ENCODE measurements at regions not wholly inside any gene's neighbourhood (a gene's known extent, or its start where the extent isn't known, plus 50 kb on each side); places are given as distances from the start of the nearest gene placed in this dataset.

GRCh38 chr12:90181216-90181615, 472.6 kb upstream of the ATP2B1 start:
- Histone ChIP-seq H3K56ac (ENCODE audit: insufficient read length, low read depth, low read length) (no peak overlapping the region), H3K4ac (ENCODE audit: low read depth, low read length) (no peak overlapping the region), H2BK20ac (ENCODE audit: low read depth, low read length, poor library complexity, severe bottlenecking) (no peak overlapping the region), H3K27me3 (ENCODE audit: insufficient read depth, low read length) (no peaks in the 10 kb centered on the region), H3K79me2 (ENCODE audit: insufficient read depth, low read length) (no peaks in the 10 kb centered on the region), H4K20me1 (ENCODE audit: control insufficient read depth, insufficient read depth, insufficient read length) (no peaks in the 10 kb centered on the region), H3K79me1 (ENCODE audit: insufficient read depth, low read depth, low read length, poor library complexity, severe bottlenecking) (no peaks in the 10 kb centered on the region), H3K23ac (ENCODE audit: insufficient read length, low read depth, low read length) (no peak overlapping the region), H3K4me2 (ENCODE audit: insufficient read depth, insufficient read length, low read length) (no peak overlapping the region), H2BK15ac (ENCODE audit: low read depth, low read length) (no peak overlapping the region), H2AFZ (ENCODE audit: low read length) (no peak overlapping the region), H3K23me2 (ENCODE audit: insufficient read length, low read depth, low read length, poor library complexity, severe bottlenecking) (no peaks in the 10 kb centered on the region), H3K18ac (ENCODE audit: insufficient read length, low read depth, low read length) (no peak overlapping the region), H2AK5ac (ENCODE audit: insufficient read length, low read length) (no peak overlapping the region), H2BK120ac (ENCODE audit: low read depth, low read length, poor library complexity, severe bottlenecking) (no peak overlapping the region), H3T11ph (ENCODE audit: low read length) (no peak overlapping the region), H3K14ac (ENCODE audit: insufficient read depth, low read length) (no peak overlapping the region), H4K8ac (replicated peaks; ENCODE audit: insufficient read length, low read depth, low read length) (no peak overlapping the region), H3K9me3 (ENCODE audit: control insufficient read depth, low read depth, low read length) (no peaks in the 10 kb centered on the region), H4K91ac (ENCODE audit: insufficient read length, low read depth, low read length) (no peak overlapping the region), H3K9ac (ENCODE audit: extremely low read depth, insufficient read length, low read length) (no peak overlapping the region), H3K4me1 (ENCODE audit: insufficient read depth, low read length) (no peaks in the 10 kb centered on the region), H2BK12ac (ENCODE audit: insufficient read length, low read depth, low read length) (no peak overlapping the region), H2BK5ac (ENCODE audit: insufficient read length, low read length) (no peak overlapping the region), H3K27ac (ENCODE audit: insufficient read length, low read depth, low read length) (no peak overlapping the region), H4K5ac (ENCODE audit: insufficient read length, low read depth, low read length) (no peak overlapping the region)
- DNase-seq, result no peak
- Mint-ChIP-seq H3K27ac (no peak overlapping the region), H3K27me3 (ENCODE audit: low read depth) (no peaks in the 10 kb centered on the region), H3K36me3 (ENCODE audit: insufficient read depth in 1 of 3, low read depth in 3 of 3) (peaks cover 0 to 9% (median 4%) of the 10 kb centered on the region in 3 experiments; a peak in 3 of 7 replicates), H3K4me3 (no peak overlapping the region), H3K9me3 (peaks cover 2 to 12% of the 10 kb centered on the region in 2 experiments; a peak in 3 of 5 replicates), H3K4me1 (no peaks in the 10 kb centered on the region)
- WGBS (ENCODE audit: extremely low coverage, insufficient read length, low lambda C conversion rate), result no CpG with 5 or more reads among the region's 3 CpGs
- TF ChIP-seq CTCF (conservative IDR thresholded peaks at IDR 0.05), result no peak

Measured in H9 (cell line).